HepG2 (cell line): ENCODE measurements at regions not wholly inside any gene's neighbourhood (a gene's known extent, or its start where the extent isn't known, plus 50 kb on each side); places are given as distances from the start of the nearest gene placed in this dataset.

Experiments used
- ARNT2 ChIP-seq: sonication (generic); formaldehyde crosslinking; IDR thresholded peaks from 2 replicates; pipeline ENCODE4 v1.8.0; 2022; ENCODE audit warnings: mild to moderate bottlenecking, low read depth, missing genetic modification reagents, moderate library complexity
- BHLHE40 ChIP-seq: IDR thresholded peaks from 2 replicates; pipeline ENCODE4 v1.6.1; 2011; ENCODE audit warnings: low read length, improper control_type of control experiment
- NFE2L2 ChIP-seq: fragments of 150-350 bp; IDR thresholded peaks from 2 replicates; pipeline ENCODE4 v1.6.1; 2014; ENCODE audit warnings: low read length
- SKI ChIP-seq: fragments of 450-650 bp; IDR thresholded peaks from one replicate; pipeline ENCODE4 v1.6.1; 2018; ENCODE audit warnings: mild to moderate bottlenecking; ENCODE audit not compliant: partially characterized antibody
- TAF1 ChIP-seq: sonication (generic); formaldehyde crosslinking; IDR thresholded peaks from 2 replicates; pipeline ENCODE4 v1.4.0; 2020; ENCODE audit warnings: missing genetic modification reagents
- ZBTB26 ChIP-seq: IDR thresholded peaks from 2 replicates; pipeline ENCODE4 v1.6.1; 2016; ENCODE audit warnings: missing compliant biosample characterization, missing genetic modification reagents, borderline replicate concordance
- ZBTB49 ChIP-seq: sonication (generic); formaldehyde crosslinking; IDR thresholded peaks from 2 replicates; pipeline ENCODE4 v1.4.0; 2020; ENCODE audit warnings: missing genetic modification reagents, borderline replicate concordance
- ZFX ChIP-seq: sonication (generic); formaldehyde crosslinking; IDR thresholded peaks from 2 replicates; pipeline ENCODE4 v1.4.0; 2020; ENCODE audit warnings: mild to moderate bottlenecking, low read depth, missing genetic modification reagents, moderate library complexity
- ZNF264 ChIP-seq: sonication (generic); formaldehyde crosslinking; IDR thresholded peaks from 2 replicates; pipeline ENCODE4 v1.4.0; 2020; ENCODE audit warnings: missing genetic modification reagents
- ZNF317 ChIP-seq: sonication (generic); formaldehyde crosslinking; IDR thresholded peaks from 2 replicates; pipeline ENCODE4 v1.5.0; 2020; ENCODE audit warnings: mild to moderate bottlenecking, missing genetic modification reagents
- ZNF615 ChIP-seq: sonication (generic); formaldehyde crosslinking; IDR thresholded peaks from 2 replicates; pipeline ENCODE4 v1.5.0; 2020; ENCODE audit warnings: mild to moderate bottlenecking, missing genetic modification reagents, borderline replicate concordance

DNA sequence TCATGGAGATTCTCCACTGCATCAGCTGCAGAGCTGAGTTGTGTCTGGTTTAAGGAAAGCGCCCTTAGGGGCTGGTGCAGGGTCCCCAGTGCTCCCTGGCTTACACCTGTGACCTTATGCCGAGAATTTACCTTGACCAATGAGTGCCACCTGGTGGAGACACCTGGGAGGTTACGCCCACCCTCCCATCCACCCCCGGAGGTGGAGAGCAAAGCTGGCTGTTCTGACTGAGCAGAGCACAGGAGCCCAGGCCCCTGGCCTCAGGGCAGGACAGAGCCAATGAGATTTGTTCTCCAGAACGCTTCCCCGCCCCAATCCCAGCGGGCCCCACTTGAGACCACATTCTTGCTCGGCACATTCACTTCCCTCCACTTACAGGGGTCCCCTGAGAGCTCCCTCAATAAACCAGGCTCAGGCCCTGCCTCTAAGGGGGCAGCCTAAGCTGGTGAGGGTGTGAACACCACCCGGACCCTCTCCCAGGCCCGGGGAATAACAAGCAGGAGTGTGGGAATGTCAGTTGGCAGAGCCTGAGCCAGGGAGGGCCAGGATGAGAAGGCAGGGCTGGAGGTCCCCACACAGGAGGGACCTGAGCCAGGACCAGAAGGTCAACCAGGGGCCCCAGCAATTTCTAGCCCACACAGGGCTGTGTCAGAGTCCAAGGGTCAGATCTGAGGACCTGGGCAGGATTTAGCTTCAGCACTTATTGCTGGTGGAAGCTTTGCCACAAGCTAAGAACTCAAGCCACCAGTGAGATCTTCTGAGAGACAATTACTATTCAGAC is 117.1 kb downstream of the TPRA1 start (continued):
- no peak for TF ChIP-seq ZBTB49 (CRISPR knock-in tag)
- TF ChIP-seq ZNF264 (CRISPR knock-in tag), result no peak
- no peak for TF ChIP-seq ARNT2 (CRISPR knock-in tag)
- TF ChIP-seq NFE2L2, result no peak
- TF ChIP-seq BHLHE40, result no peak
- TF ChIP-seq ZBTB26 (CRISPR knock-in tag), result no peak
- TF ChIP-seq ZFX, result peak; percentile 46; the same call in 1 of the 2 replicates
- no peak for TF ChIP-seq ZNF615 (CRISPR knock-in tag)
- TF ChIP-seq SKI, result no peak
- no peak for TF ChIP-seq ZNF317 (CRISPR knock-in tag)
- TF ChIP-seq TAF1, result no peak
- TF ChIP-seq, all 625 proteins: peak for 41
